KMS-11 (cell line): ENCODE measurements at regions not wholly inside any gene's neighbourhood (a gene's known extent, or its start where the extent isn't known, plus 50 kb on each side); places are given as distances from the start of the nearest gene placed in this dataset.
"Not testable (repeated sequence)": the region's sequence is repeated elsewhere in the genome, so short reads cannot be mapped to it uniquely, and the experiment has no call there.

ENCODE experiments used
- H2AFZ ChIP-seq: fragments of 200-600 bp; sonication (generic); 2 replicates; pipeline ENCODE4 v1.6.1; 2016; ENCODE audit warnings: antibody characterized with exemption, mixed run types, low read depth
- H3K27ac ChIP-seq: fragments of 200-600 bp; sonication (generic); 2 replicates; pipeline ENCODE4 v1.6.1; 2016; ENCODE audit warnings: mild to moderate bottlenecking, mixed run types
- H3K27me3 ChIP-seq: fragments of 200-600 bp; sonication (generic); 2 replicates; pipeline ENCODE4 v1.6.1; 2017; ENCODE audit warnings: mild to moderate bottlenecking, low read depth, mixed run types, moderate library complexity; ENCODE audit not compliant: insufficient read depth
- H3K36me3 ChIP-seq: fragments of 200-600 bp; sonication (generic); 2 replicates; pipeline ENCODE4 v1.6.1; 2017; ENCODE audit warnings: mild to moderate bottlenecking, mixed run types; ENCODE audit not compliant: insufficient read depth
- H3K4me1 ChIP-seq: fragments of 200-600 bp; sonication (generic); 2 replicates; pipeline ENCODE4 v1.6.1; 2016; ENCODE audit warnings: mild to moderate bottlenecking, low read depth, mixed run types; ENCODE audit not compliant: poor library complexity, severe bottlenecking
- H3K4me2 ChIP-seq: fragments of 200-600 bp; sonication (generic); 2 replicates; pipeline ENCODE4 v1.7.0; 2016; ENCODE audit warnings: mild to moderate bottlenecking, mixed run types
- H3K4me3 ChIP-seq: fragments of 200-600 bp; sonication (generic); IDR thresholded peaks from 2 replicates; pipeline ENCODE4 v1.6.1; 2017; ENCODE audit warnings: low read depth, low read length, mixed read lengths; ENCODE audit not compliant: insufficient read depth
- H3K79me2 ChIP-seq: fragments of 200-600 bp; sonication (generic); 2 replicates; pipeline ENCODE4 v1.6.1; 2016; ENCODE audit warnings: low read depth, mixed run types; ENCODE audit not compliant: insufficient read depth
- H3K9ac ChIP-seq: fragments of 200-600 bp; sonication (generic); 2 replicates; pipeline ENCODE4 v1.6.1; 2016; ENCODE audit warnings: mild to moderate bottlenecking, mixed run types
- H4K20me1 ChIP-seq: fragments of 200-600 bp; sonication (generic); 2 replicates; pipeline ENCODE4 v1.6.1; 2016; ENCODE audit warnings: mild to moderate bottlenecking, mixed run types; ENCODE audit not compliant: insufficient read depth
- TF ChIP-seq, protein P1 (sequence below): fragments of 200-600 bp; sonication (generic); conservative IDR thresholded peaks from 2 replicates; pipeline ENCODE4 v1.6.1; 2017; ENCODE audit warnings: low read depth, mild to moderate bottlenecking, antibody characterized with exemption, low read length, moderate library complexity, mixed read lengths

DNA sequence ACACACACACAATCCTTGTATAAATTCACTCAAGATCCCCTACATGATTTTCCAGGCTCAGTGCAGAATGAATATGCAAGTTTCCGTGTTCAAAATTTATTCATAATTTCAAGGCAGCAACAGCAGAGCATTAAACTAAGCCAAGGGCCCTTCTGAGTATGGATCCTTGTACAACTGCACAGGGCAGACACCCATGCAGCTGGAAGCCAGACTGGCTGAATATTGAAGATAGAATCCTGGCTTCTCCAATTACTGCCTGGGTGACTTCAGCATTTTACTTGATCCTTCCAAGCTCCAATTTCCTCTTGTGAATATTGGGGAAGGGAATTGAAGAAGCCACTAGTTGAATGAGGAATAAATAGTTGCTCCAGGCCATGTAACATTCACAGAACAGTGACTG is 267.9 kb upstream of the REG3G start:
- Histone ChIP-seq H3K9ac (no peak overlapping the region), H3K79me2 (no peaks in the 10 kb centered on the region), H3K27me3 (no peaks in the 10 kb centered on the region), H3K4me2 (no peak overlapping the region), H2AFZ (no peak overlapping the region), H4K20me1 (no peaks in the 10 kb centered on the region), H3K27ac (no peak overlapping the region), H3K36me3 (no peaks in the 10 kb centered on the region), H3K4me3 (no peak overlapping the region), H3K4me1 (no peaks in the 10 kb centered on the region)
- TF ChIP-seq, protein P1, sequence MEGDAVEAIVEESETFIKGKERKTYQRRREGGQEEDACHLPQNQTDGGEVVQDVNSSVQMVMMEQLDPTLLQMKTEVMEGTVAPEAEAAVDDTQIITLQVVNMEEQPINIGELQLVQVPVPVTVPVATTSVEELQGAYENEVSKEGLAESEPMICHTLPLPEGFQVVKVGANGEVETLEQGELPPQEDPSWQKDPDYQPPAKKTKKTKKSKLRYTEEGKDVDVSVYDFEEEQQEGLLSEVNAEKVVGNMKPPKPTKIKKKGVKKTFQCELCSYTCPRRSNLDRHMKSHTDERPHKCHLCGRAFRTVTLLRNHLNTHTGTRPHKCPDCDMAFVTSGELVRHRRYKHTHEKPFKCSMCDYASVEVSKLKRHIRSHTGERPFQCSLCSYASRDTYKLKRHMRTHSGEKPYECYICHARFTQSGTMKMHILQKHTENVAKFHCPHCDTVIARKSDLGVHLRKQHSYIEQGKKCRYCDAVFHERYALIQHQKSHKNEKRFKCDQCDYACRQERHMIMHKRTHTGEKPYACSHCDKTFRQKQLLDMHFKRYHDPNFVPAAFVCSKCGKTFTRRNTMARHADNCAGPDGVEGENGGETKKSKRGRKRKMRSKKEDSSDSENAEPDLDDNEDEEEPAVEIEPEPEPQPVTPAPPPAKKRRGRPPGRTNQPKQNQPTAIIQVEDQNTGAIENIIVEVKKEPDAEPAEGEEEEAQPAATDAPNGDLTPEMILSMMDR, result no peak

DNA sequence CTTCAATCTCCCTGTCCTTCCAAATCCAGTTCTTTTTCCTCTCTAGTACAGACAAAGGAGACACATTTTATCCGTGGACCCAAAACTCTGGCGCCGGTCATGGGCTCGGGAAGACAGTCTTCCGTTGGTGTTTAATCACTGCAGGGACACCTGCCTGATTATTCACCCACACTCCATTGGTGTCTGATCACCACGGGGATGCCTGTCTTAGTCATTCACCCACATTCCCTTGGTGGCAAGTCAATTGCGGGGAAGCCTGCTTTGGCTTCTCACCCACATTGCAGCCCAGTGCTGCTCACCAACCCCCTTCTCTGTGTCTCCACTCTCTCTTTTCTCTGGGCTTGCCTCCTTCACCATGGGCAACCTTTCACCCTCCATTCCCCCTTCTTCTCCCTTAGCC is 266.7 kb upstream of the REG3G start:
- not testable (repeated sequence) for H2AFZ ChIP-seq, H3K36me3 ChIP-seq, H3K4me1 ChIP-seq, H3K27ac ChIP-seq, H3K4me2 ChIP-seq, H4K20me1 ChIP-seq, H3K79me2 ChIP-seq, H3K4me3 ChIP-seq, H3K27me3 ChIP-seq, H3K9ac ChIP-seq

DNA sequence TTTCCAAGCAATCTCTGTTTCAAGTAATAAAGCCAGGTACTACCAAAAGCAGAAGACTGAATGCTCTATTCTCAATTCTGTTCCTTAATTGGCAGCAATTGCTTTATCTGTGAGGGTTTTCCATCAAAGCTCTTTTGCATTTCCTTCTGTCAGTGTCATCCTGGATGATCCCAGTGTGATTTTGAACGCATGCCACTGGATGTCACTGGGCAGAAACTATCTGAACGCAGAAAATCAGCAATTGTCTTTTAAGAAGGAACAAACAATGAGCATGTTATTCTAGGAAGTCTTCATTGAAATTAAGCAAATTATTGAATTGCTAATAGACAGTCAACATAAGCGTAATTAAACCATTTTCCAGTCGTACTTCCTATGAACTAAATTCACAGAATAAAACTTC is 259.0 kb upstream of the REG3G start:
- Histone ChIP-seq H3K27ac (no peak overlapping the region), H2AFZ (no peak overlapping the region)
- TF ChIP-seq, protein P1, result no peak

DNA sequence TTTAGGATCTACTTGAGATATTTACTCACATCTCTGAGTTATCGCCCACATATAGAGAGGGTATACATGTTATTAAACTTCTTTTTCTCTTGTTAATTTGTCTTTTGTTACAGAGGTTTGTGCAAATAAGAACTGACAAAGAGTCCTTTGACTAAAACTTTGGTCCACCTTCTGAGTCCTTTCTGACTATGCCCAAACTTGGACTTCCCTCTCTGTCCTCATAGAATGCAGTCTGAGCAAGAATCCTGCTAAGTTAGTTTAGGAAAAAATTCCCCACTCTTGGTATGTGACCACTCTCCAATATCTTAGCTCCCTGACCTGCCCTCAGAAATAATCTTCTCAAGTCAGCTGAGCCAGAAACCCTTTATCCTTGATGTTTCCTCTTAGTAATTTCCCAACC is 257.5 kb upstream of the REG3G start:
- no peak overlapping the region for H3K27ac ChIP-seq
- no peaks in the 10 kb centered on the region for H3K4me1 ChIP-seq
- H3K27me3 ChIP-seq, result no peaks in the 10 kb centered on the region
- H3K4me3 ChIP-seq, result no peak overlapping the region
- H3K9ac ChIP-seq, result no peak overlapping the region
- no peaks in the 10 kb centered on the region for H3K79me2 ChIP-seq
- no peak overlapping the region for H2AFZ ChIP-seq
- H3K4me2 ChIP-seq, result no peak overlapping the region
- TF ChIP-seq, protein P1, result no peak
- no peaks in the 10 kb centered on the region for H4K20me1 ChIP-seq
- H3K36me3 ChIP-seq, result no peaks in the 10 kb centered on the region

More for the DNA sequence above, 259.0 kb upstream of the REG3G start:
- H4K20me1 ChIP-seq, result no peaks in the 10 kb centered on the region
- H3K36me3 ChIP-seq, result no peaks in the 10 kb centered on the region
- no peak overlapping the region for H3K4me3 ChIP-seq
- no peaks in the 10 kb centered on the region for H3K4me1 ChIP-seq
- no peaks in the 10 kb centered on the region for H3K27me3 ChIP-seq
- H3K9ac ChIP-seq, result no peak overlapping the region
- no peak overlapping the region for H3K4me2 ChIP-seq
- H3K79me2 ChIP-seq, result no peaks in the 10 kb centered on the region

DNA sequence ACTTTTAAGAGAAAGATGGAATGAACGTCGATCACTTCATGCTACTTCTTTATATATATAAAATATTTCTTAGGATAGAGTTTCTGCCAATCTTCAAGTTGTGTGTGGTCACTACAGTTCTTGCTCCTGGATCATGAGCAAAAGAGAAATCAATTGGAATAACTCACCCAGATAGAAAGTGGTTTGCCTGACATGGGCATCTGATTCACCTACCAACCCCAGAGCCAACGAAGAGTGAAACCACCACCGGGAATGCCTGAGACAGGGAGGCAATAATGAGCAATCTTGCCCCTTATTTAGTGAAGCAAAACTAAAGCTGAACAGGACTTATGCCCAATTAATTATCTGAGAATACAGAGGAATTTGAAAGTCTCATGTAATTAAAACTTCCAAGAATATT is 250.2 kb upstream of the REG3G start:
- Histone ChIP-seq H3K27ac (no peak overlapping the region), H3K4me2 (no peak overlapping the region), H3K9ac (no peak overlapping the region), H3K36me3 (no peaks in the 10 kb centered on the region), H4K20me1 (no peaks in the 10 kb centered on the region), H3K79me2 (no peaks in the 10 kb centered on the region), H3K27me3 (no peaks in the 10 kb centered on the region), H3K4me3 (no peak overlapping the region), H2AFZ (no peak overlapping the region), H3K4me1 (no peaks in the 10 kb centered on the region)
- TF ChIP-seq, protein P1, result no peak
